ENCODE measurements at regions not wholly inside any gene's neighbourhood (a gene's known extent, or its start where the extent isn't known, plus 50 kb on each side); places are given as distances from the start of the nearest gene placed in this dataset.

DNA sequence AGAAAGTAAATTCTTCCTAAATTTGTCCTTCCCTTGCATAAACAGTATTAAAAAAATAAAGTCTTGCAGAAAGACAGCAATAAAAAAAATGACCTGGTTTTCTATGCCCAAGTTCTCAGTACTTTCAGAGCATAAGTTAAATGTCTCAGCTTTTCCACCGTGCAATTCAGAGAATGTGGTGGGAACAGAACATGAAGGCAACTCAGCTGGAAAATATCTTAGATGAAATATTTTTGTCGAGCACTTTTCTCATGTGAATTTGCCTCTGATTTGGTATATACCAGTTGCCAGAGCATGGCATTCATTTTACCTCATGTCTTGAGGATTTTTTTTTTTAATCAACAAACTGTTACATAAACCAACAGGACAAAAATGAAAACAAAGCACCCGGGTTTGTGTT lies 176.1 kb downstream of the CETN3 start:
- Histone ChIP-seq H3K27ac (no peak overlapping the region), H3K9me3 (no peaks in the 10 kb centered on the region), H3K27me3 (no peaks in the 10 kb centered on the region), H3K36me3 (replicated peaks in 1 of 2; ENCODE audit: insufficient read depth in 1 of 2, low read depth in 2 of 2) (no peaks in the 10 kb centered on the region), H3K4me1 (no peaks in the 10 kb centered on the region), H3K4me3 (no peak overlapping the region)
- intact Hi-C loops (cut with DNase I), result no loop called here
- DNase-seq, result no peak
- ATAC-seq, result no peak
- TF ChIP-seq, protein P1, sequence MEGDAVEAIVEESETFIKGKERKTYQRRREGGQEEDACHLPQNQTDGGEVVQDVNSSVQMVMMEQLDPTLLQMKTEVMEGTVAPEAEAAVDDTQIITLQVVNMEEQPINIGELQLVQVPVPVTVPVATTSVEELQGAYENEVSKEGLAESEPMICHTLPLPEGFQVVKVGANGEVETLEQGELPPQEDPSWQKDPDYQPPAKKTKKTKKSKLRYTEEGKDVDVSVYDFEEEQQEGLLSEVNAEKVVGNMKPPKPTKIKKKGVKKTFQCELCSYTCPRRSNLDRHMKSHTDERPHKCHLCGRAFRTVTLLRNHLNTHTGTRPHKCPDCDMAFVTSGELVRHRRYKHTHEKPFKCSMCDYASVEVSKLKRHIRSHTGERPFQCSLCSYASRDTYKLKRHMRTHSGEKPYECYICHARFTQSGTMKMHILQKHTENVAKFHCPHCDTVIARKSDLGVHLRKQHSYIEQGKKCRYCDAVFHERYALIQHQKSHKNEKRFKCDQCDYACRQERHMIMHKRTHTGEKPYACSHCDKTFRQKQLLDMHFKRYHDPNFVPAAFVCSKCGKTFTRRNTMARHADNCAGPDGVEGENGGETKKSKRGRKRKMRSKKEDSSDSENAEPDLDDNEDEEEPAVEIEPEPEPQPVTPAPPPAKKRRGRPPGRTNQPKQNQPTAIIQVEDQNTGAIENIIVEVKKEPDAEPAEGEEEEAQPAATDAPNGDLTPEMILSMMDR (IDR thresholded peaks at IDR 0.05), result no peak
- TF ChIP-seq POLR2A (IDR thresholded peaks at IDR 0.05), result no peak
- WGBS, 2 donors, result 64 to 72% methylated on average over 3 of the region's 3 CpGs

GRCh38 chr5:90231688-90232087 lies 177.9 kb downstream of the CETN3 start:
- Histone ChIP-seq H3K36me3 (replicated peaks in 1 of 2; ENCODE audit: insufficient read depth in 1 of 2, low read depth in 2 of 2) (no peaks in the 10 kb centered on the region), H3K27me3 (no peaks in the 10 kb centered on the region), H3K9me3 (no peaks in the 10 kb centered on the region), H3K4me1 (no peaks in the 10 kb centered on the region), H3K27ac (no peak overlapping the region), H3K4me3 (no peak overlapping the region)
- intact Hi-C loops (cut with DNase I), result no loop called here
- DNase-seq (no peak), ATAC-seq (no peak)
- 31 to 32% methylated on average over 4 of the region's 4 CpGs for WGBS, 2 donors
- TF ChIP-seq, protein P1 (IDR thresholded peaks at IDR 0.05), result no peak
- TF ChIP-seq POLR2A (IDR thresholded peaks at IDR 0.05), result no peak

DNA sequence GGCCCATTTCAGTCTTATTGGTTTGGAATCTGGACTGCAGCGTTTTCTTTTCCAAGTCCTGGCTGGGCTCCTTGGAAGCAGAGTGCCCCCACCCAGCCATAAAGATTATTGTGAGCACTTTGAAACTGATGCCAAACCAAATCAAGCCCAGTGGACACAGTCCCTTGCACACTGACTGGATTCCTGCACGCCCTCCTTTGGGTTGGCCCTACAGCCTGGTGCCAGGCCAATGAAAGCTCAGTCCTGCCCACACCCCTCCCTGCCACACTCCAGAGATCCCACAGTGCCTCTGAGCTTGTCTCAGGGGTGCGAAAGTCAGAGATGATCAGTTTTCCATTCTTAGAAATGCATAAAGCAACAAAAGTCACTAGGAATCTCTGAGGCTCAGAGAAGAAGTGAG lies 181.9 kb downstream of the CETN3 start:
- DNase-seq, result no peak
- H3K4me3 ChIP-seq, result no peak overlapping the region
- no peaks in the 10 kb centered on the region for H3K4me1 ChIP-seq
- 60 to 76% methylated on average over 3 of the region's 3 CpGs for WGBS, 2 donors
- ATAC-seq, result no peak
- TF ChIP-seq, protein P1 (IDR thresholded peaks at IDR 0.05), result no peak
- no peak for TF ChIP-seq POLR2A (IDR thresholded peaks at IDR 0.05)
- H3K27me3 ChIP-seq, result no peaks in the 10 kb centered on the region
- no peaks in the 10 kb centered on the region for H3K9me3 ChIP-seq
- H3K27ac ChIP-seq, result no peak overlapping the region
- no peaks in the 10 kb centered on the region for H3K36me3 ChIP-seq (replicated peaks in 1 of 2; ENCODE audit: insufficient read depth in 1 of 2, low read depth in 2 of 2)
- intact Hi-C loops (cut with DNase I), result no loop called here

GRCh38 chr5:90226433-90227099 lies 183.0 kb downstream of the CETN3 start:
- 55 to 56% methylated on average over 2 of the region's 2 CpGs for WGBS, 2 donors
- no peak for ATAC-seq
- Histone ChIP-seq H3K4me1 (no peaks in the 10 kb centered on the region), H3K9me3 (no peaks in the 10 kb centered on the region), H3K36me3 (replicated peaks in 1 of 2; ENCODE audit: insufficient read depth in 1 of 2, low read depth in 2 of 2) (no peaks in the 10 kb centered on the region), H3K4me3 (no peak overlapping the region), H3K27ac (no peak overlapping the region), H3K27me3 (no peaks in the 10 kb centered on the region)
- DNase-seq, result peak in 1 of 4 donors; percentile 7
- intact Hi-C loops (cut with DNase I), result no loop called here
- TF ChIP-seq, protein P1 (IDR thresholded peaks at IDR 0.05), result no peak
- TF ChIP-seq POLR2A (IDR thresholded peaks at IDR 0.05), result no peak

GRCh38 chr5:90224342-90224741 lies 185.2 kb downstream of the CETN3 start:
- intact Hi-C loops (cut with DNase I), result no loop called here
- Histone ChIP-seq H3K9me3 (no peaks in the 10 kb centered on the region), H3K27ac (no peak overlapping the region), H3K4me3 (no peak overlapping the region), H3K36me3 (replicated peaks in 1 of 2; ENCODE audit: insufficient read depth in 1 of 2, low read depth in 2 of 2) (no peaks in the 10 kb centered on the region), H3K4me1 (no peaks in the 10 kb centered on the region), H3K27me3 (no peaks in the 10 kb centered on the region)
- WGBS, 2 donors, result 83 to 100% methylated on average over 1 of the region's 1 CpG
- ATAC-seq (no peak), DNase-seq (no peak)
- TF ChIP-seq, protein P1 (IDR thresholded peaks at IDR 0.05), result no peak
- TF ChIP-seq POLR2A (IDR thresholded peaks at IDR 0.05), result no peak
